HL-60 (cell line): ENCODE measurements at regions not wholly inside any gene's neighbourhood (a gene's known extent, or its start where the extent isn't known, plus 50 kb on each side); places are given as distances from the start of the nearest gene placed in this dataset.

Experiments used
- DNase-seq, 2 experiments: peaks; one replicate each; pipeline ENCODE4 v3.0.0-alpha.2; 2010 to 2020; ENCODE audit warnings: low read depth in 1 of 2, low spot score in 1 of 2
- H3K27ac ChIP-seq: fragments of 250-450 bp; sonication (Bioruptor Pico); replicated peaks from 2 replicates; pipeline ENCODE4 v1.5.1; 2020; ENCODE audit warnings: mild to moderate bottlenecking, moderate library complexity
- H3K27me3 ChIP-seq: fragments of 250-450 bp; sonication (Bioruptor Pico); 2 replicates; pipeline ENCODE4 v1.5.1; 2021; ENCODE audit warnings: mild to moderate bottlenecking, moderate library complexity; ENCODE audit not compliant: insufficient read depth, poor library complexity, severe bottlenecking
- H3K4me3 ChIP-seq: replicated peaks from 2 replicates; pipeline ENCODE4 v1.5.1; 2011; ENCODE audit warnings: mild to moderate bottlenecking, control low read depth, low read length; ENCODE audit not compliant: insufficient read depth
- GABPA ChIP-seq: IDR thresholded peaks from 2 replicates; pipeline ENCODE4 v1.6.1; 2012; ENCODE audit warnings: low read depth
- POLR2AphosphoS5 ChIP-seq: IDR thresholded peaks from 2 replicates; pipeline ENCODE4 v1.6.1; 2012; ENCODE audit warnings: low read depth
- REST ChIP-seq: IDR thresholded peaks from 2 replicates; pipeline ENCODE4 v1.6.1; 2012; ENCODE audit warnings: low read depth; ENCODE audit not compliant: insufficient replicate concordance
- SPI1 ChIP-seq: IDR thresholded peaks from 2 replicates; pipeline ENCODE4 v1.6.1; 2012; ENCODE audit warnings: low read depth, mild to moderate bottlenecking, borderline replicate concordance
- TF ChIP-seq, protein P1 (sequence below): IDR thresholded peaks from one replicate; pipeline ENCODE4 v1.5.1; 2011; ENCODE audit warnings: low read length, control low read depth, inconsistent platforms; ENCODE audit not compliant: insufficient read depth

GRCh38 chr4:141447761-141448160 lies 188.6 kb upstream of the IL15 start:
- Histone ChIP-seq H3K27me3 (no peaks in the 10 kb centered on the region), H3K27ac (no peak overlapping the region), H3K4me3 (no peak overlapping the region)
- no peak for TF ChIP-seq POLR2AphosphoS5
- TF ChIP-seq GABPA: no peak
- TF ChIP-seq SPI1: no peak
- no peak for TF ChIP-seq REST
- TF ChIP-seq, protein P1, sequence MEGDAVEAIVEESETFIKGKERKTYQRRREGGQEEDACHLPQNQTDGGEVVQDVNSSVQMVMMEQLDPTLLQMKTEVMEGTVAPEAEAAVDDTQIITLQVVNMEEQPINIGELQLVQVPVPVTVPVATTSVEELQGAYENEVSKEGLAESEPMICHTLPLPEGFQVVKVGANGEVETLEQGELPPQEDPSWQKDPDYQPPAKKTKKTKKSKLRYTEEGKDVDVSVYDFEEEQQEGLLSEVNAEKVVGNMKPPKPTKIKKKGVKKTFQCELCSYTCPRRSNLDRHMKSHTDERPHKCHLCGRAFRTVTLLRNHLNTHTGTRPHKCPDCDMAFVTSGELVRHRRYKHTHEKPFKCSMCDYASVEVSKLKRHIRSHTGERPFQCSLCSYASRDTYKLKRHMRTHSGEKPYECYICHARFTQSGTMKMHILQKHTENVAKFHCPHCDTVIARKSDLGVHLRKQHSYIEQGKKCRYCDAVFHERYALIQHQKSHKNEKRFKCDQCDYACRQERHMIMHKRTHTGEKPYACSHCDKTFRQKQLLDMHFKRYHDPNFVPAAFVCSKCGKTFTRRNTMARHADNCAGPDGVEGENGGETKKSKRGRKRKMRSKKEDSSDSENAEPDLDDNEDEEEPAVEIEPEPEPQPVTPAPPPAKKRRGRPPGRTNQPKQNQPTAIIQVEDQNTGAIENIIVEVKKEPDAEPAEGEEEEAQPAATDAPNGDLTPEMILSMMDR: no peak
- no peak for DNase-seq

- Histone ChIP-seq H3K27me3 (no peaks in the 10 kb centered on the region), H3K4me3 (no peak overlapping the region), H3K27ac (no peak overlapping the region)
- TF ChIP-seq, protein P1: no peak
- TF ChIP-seq SPI1: no peak
- no peak for TF ChIP-seq REST
- TF ChIP-seq GABPA: no peak
- no peak for TF ChIP-seq POLR2AphosphoS5
- no peak for DNase-seq
Measured at GRCh38 chr4:141448490-141448889, 187.9 kb upstream of the IL15 start.

GRCh38 chr4:141449927-141450326 lies 186.5 kb upstream of the IL15 start:
- TF ChIP-seq POLR2AphosphoS5 (no peak), GABPA (no peak), REST (no peak), SPI1 (no peak)
- TF ChIP-seq, protein P1: no peak
- no peak overlapping the region for H3K4me3 ChIP-seq
- H3K27ac ChIP-seq: no peak overlapping the region
- DNase-seq: no peak
- no peaks in the 10 kb centered on the region for H3K27me3 ChIP-seq
